ENCODE measurements at regions not wholly inside any gene's neighbourhood (a gene's known extent, or its start where the extent isn't known, plus 50 kb on each side); places are given as distances from the start of the nearest gene placed in this dataset.

- H3K27ac ChIP-seq (ENCODE audit: low read depth, low read length), result no peak overlapping the region
- no peaks in the 10 kb centered on the region for H3K36me3 ChIP-seq (ENCODE audit: control insufficient read depth in 5 of 5, insufficient read depth in 5 of 5, low read length in 5 of 5)
- H3K9ac ChIP-seq (ENCODE audit: low read length in 5 of 5), result no peak overlapping the region
- peaks cover 0 to 2% (median 0%) of the 10 kb centered on the region in 5 donors for H3K9me3 ChIP-seq (ENCODE audit: control insufficient read depth in 5 of 5, low read length in 5 of 5)
- H3K27me3 ChIP-seq (ENCODE audit: control insufficient read depth in 5 of 5, insufficient read depth in 4 of 5, low read length in 5 of 5), result no peaks in the 10 kb centered on the region
- H3K4me3 ChIP-seq (ENCODE audit: low read depth in 1 of 5, low read length in 5 of 5), result no peak overlapping the region
- H3K4me1 ChIP-seq (ENCODE audit: control insufficient read depth in 5 of 5, insufficient read depth in 5 of 5, low read length in 5 of 5), result peaks cover 0 to 12% (median 0%) of the 10 kb centered on the region in 5 donors
Measured at GRCh38 chr13:39875111-39875987, 219.9 kb downstream of the COG6 start.

DNA sequence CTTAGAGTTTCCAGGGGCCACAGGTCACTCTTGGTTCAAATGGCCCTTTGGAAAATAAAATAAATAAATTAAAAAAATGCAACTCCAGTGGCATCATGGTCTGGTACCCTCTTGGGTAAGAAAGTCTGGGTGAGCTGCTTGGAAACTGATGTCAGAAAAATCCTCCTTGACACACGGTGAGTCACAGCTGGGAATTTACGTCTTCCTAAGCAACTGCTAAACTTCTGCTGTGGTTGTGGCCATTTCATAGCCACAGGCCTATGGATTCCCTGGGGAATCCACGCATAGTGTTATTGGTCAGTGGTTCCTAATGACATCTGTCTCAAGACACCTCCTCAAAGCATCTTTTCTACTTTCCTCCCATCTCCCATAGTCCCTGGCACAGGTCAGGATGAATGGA is 220.8 kb downstream of the COG6 start:
- no peak overlapping the region for H3K9ac ChIP-seq (ENCODE audit: low read length in 5 of 5)
- no peaks in the 10 kb centered on the region for H3K36me3 ChIP-seq (ENCODE audit: control insufficient read depth in 5 of 5, insufficient read depth in 5 of 5, low read length in 5 of 5)
- H3K27me3 ChIP-seq (ENCODE audit: control insufficient read depth in 5 of 5, insufficient read depth in 4 of 5, low read length in 5 of 5), result no peaks in the 10 kb centered on the region
- no peak overlapping the region for H3K27ac ChIP-seq (ENCODE audit: low read depth, low read length)
- H3K4me1 ChIP-seq (ENCODE audit: control insufficient read depth in 5 of 5, insufficient read depth in 5 of 5, low read length in 5 of 5), result peaks cover 0 to 12% (median 0%) of the 10 kb centered on the region in 5 donors
- no peaks in the 10 kb centered on the region for H3K9me3 ChIP-seq (ENCODE audit: control insufficient read depth in 5 of 5, low read length in 5 of 5)
- H3K4me3 ChIP-seq (ENCODE audit: low read depth in 1 of 5, low read length in 5 of 5), result no peak overlapping the region

DNA sequence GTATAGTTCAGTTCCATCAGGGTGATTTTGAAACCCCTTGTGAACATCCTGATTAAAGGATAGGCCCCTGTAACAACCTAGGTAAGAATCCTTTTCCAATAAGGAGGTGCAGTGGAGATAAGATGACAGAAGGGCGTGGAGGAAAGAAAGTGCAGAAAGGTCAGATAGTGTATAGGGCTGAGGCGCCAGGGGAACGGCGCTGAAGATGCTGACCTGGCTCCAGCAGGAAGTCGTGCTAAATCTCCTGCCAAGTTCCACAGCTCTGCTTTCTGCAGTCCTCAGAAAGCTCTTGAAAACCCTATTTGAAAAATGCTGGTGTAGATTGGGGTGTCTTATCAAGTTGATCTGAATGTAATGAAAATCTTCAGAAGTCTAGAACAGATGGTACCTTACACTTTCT is 221.7 kb downstream of the COG6 start:
- H3K36me3 ChIP-seq (ENCODE audit: control insufficient read depth in 5 of 5, insufficient read depth in 5 of 5, low read length in 5 of 5), result no peaks in the 10 kb centered on the region
- peaks cover 0 to 12% (median 0%) of the 10 kb centered on the region in 5 donors for H3K4me1 ChIP-seq (ENCODE audit: control insufficient read depth in 5 of 5, insufficient read depth in 5 of 5, low read length in 5 of 5)
- H3K27me3 ChIP-seq (ENCODE audit: control insufficient read depth in 5 of 5, insufficient read depth in 4 of 5, low read length in 5 of 5), result no peaks in the 10 kb centered on the region

DNA sequence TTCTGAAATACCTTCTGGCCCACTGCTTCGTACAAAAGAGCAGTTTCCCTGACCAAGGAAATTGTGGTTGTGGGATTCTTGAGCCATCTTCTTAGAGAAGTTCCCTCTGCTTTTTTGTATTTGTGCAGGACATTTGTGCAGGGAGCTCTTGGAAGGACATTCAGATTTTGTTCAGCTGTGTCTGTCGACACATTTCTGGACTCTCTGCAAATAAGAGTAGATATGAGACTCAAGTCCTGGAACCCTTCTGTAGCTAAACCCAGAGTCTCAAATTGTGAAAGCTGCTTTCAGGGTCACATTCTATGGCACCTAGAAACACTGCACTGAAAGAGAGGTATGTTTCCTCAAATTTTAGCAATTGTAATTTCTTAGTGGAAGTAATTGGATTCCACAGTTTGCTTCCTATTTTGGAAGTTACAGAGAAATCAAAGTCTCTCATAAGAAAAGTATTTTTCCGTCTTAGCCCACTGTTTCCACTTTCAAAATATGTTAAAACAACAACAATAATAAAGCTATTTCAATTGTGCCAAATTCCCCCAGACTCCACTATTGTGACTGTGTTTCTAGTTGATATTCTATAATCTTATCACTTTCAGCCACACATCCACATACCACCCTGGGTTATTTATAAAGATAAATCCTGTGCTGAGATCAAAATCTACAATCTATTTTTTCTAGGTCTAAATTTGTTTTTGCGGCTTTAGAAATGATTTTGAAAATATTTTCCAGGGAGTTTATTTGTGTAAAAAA is 224.0 kb downstream of the COG6 start:
- Histone ChIP-seq H3K4me1 (ENCODE audit: control insufficient read depth in 5 of 5, insufficient read depth in 5 of 5, low read length in 5 of 5) (peaks cover 0 to 12% (median 0%) of the 10 kb centered on the region in 5 donors), H3K9me3 (ENCODE audit: control insufficient read depth in 5 of 5, low read length in 5 of 5) (peaks cover 4 to 12% (median 6%) of the 10 kb centered on the region in 5 donors), H3K27me3 (ENCODE audit: control insufficient read depth in 5 of 5, insufficient read depth in 4 of 5, low read length in 5 of 5) (no peaks in the 10 kb centered on the region), H3K4me3 (ENCODE audit: low read depth in 1 of 5, low read length in 5 of 5) (no peak overlapping the region), H3K9ac (ENCODE audit: low read length in 5 of 5) (no peak overlapping the region), H3K36me3 (ENCODE audit: control insufficient read depth in 5 of 5, insufficient read depth in 5 of 5, low read length in 5 of 5) (no peaks in the 10 kb centered on the region), H3K27ac (ENCODE audit: low read depth, low read length) (no peak overlapping the region)

More for the DNA sequence above, 221.7 kb downstream of the COG6 start:
- Histone ChIP-seq H3K9me3 (ENCODE audit: control insufficient read depth in 5 of 5, low read length in 5 of 5) (no peaks in the 10 kb centered on the region), H3K9ac (ENCODE audit: low read length in 5 of 5) (peak overlapping the region in 1 of 5 donors; percentile 24), H3K4me3 (ENCODE audit: low read depth in 1 of 5, low read length in 5 of 5) (no peak overlapping the region), H3K27ac (ENCODE audit: low read depth, low read length) (no peak overlapping the region)

DNA sequence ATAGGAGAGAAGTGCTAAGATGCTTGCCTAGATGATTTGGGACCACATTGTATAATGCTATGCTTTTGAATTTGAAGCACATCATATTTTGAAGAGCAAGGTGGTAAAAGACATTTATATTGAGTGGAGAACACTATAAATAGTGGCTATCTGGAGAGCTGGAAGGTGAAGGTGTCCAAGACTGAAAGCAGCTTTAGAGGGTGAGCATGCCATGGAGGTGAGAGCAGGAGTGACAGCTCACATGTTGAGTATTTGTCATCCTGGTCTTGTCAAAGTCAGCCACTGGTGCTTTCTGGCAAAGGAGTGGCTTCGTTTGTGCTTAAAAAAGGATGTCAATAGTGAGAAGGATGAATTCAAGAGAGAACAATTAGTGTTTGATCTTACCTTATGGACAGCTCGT is 225.9 kb downstream of the COG6 start:
- Histone ChIP-seq H3K4me3 (ENCODE audit: low read depth in 1 of 5, low read length in 5 of 5) (no peak overlapping the region), H3K9ac (ENCODE audit: low read length in 5 of 5) (no peak overlapping the region), H3K27ac (ENCODE audit: low read depth, low read length) (no peak overlapping the region), H3K36me3 (ENCODE audit: control insufficient read depth in 5 of 5, insufficient read depth in 5 of 5, low read length in 5 of 5) (no peaks in the 10 kb centered on the region), H3K9me3 (ENCODE audit: control insufficient read depth in 5 of 5, low read length in 5 of 5) (peaks cover 4 to 16% (median 12%) of the 10 kb centered on the region in 5 donors), H3K27me3 (ENCODE audit: control insufficient read depth in 5 of 5, insufficient read depth in 4 of 5, low read length in 5 of 5) (no peaks in the 10 kb centered on the region), H3K4me1 (ENCODE audit: control insufficient read depth in 5 of 5, insufficient read depth in 5 of 5, low read length in 5 of 5) (peaks cover 0 to 6% (median 0%) of the 10 kb centered on the region in 5 donors)

DNA sequence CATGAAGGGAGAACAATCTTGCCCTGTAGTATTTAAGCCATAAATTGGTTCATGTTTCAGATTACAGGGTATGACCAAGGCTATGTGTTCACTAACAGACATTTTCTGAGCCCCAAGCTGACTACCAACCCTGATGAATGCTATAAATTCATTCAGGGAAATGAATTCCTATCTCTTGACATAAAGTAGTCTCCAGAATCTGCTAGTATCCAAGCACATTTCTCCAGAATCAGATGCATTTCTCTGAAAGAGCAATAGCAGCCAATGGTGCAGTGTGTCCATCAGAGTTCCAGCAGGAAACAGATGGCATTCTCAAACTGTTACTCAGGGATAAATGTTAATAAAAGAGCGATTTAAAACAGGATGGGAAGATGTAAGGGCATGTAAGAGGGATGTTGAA is 226.4 kb downstream of the COG6 start:
- no peaks in the 10 kb centered on the region for H3K36me3 ChIP-seq (ENCODE audit: control insufficient read depth in 5 of 5, insufficient read depth in 5 of 5, low read length in 5 of 5)
- H3K27ac ChIP-seq (ENCODE audit: low read depth, low read length), result no peak overlapping the region
- H3K27me3 ChIP-seq (ENCODE audit: control insufficient read depth in 5 of 5, insufficient read depth in 4 of 5, low read length in 5 of 5), result no peaks in the 10 kb centered on the region
- H3K4me1 ChIP-seq (ENCODE audit: control insufficient read depth in 5 of 5, insufficient read depth in 5 of 5, low read length in 5 of 5), result peaks cover 0 to 6% (median 3%) of the 10 kb centered on the region in 5 donors
- H3K4me3 ChIP-seq (ENCODE audit: low read depth in 1 of 5, low read length in 5 of 5), result no peak overlapping the region
- H3K9ac ChIP-seq (ENCODE audit: low read length in 5 of 5), result no peak overlapping the region
- H3K9me3 ChIP-seq (ENCODE audit: control insufficient read depth in 5 of 5, low read length in 5 of 5), result peaks cover 4 to 16% (median 12%) of the 10 kb centered on the region in 5 donors

- Histone ChIP-seq H3K4me1 (ENCODE audit: control insufficient read depth in 5 of 5, insufficient read depth in 5 of 5, low read length in 5 of 5) (peaks cover 0 to 21% (median 6%) of the 10 kb centered on the region in 5 donors), H3K9me3 (ENCODE audit: control insufficient read depth in 5 of 5, low read length in 5 of 5) (peaks cover 4 to 16% (median 12%) of the 10 kb centered on the region in 5 donors), H3K4me3 (ENCODE audit: low read depth in 1 of 5, low read length in 5 of 5) (no peak overlapping the region), H3K9ac (ENCODE audit: low read length in 5 of 5) (no peak overlapping the region), H3K27ac (ENCODE audit: low read depth, low read length) (no peak overlapping the region), H3K27me3 (ENCODE audit: control insufficient read depth in 5 of 5, insufficient read depth in 4 of 5, low read length in 5 of 5) (no peaks in the 10 kb centered on the region), H3K36me3 (ENCODE audit: control insufficient read depth in 5 of 5, insufficient read depth in 5 of 5, low read length in 5 of 5) (no peaks in the 10 kb centered on the region)
Measured at GRCh38 chr13:39884166-39884565, 228.7 kb downstream of the COG6 start.

- no peak overlapping the region for H3K4me3 ChIP-seq (ENCODE audit: low read depth in 1 of 5, low read length in 5 of 5)
- H3K27ac ChIP-seq (ENCODE audit: low read depth, low read length), result no peak overlapping the region
- H3K4me1 ChIP-seq (ENCODE audit: control insufficient read depth in 5 of 5, insufficient read depth in 5 of 5, low read length in 5 of 5), result peaks cover 0 to 25% (median 14%) of the 10 kb centered on the region in 5 donors
- H3K9ac ChIP-seq (ENCODE audit: low read length in 5 of 5), result no peak overlapping the region
- H3K9me3 ChIP-seq (ENCODE audit: control insufficient read depth in 5 of 5, low read length in 5 of 5), result peaks cover 4 to 16% (median 12%) of the 10 kb centered on the region in 5 donors
- H3K27me3 ChIP-seq (ENCODE audit: control insufficient read depth in 5 of 5, insufficient read depth in 4 of 5, low read length in 5 of 5), result no peaks in the 10 kb centered on the region
- no peaks in the 10 kb centered on the region for H3K36me3 ChIP-seq (ENCODE audit: control insufficient read depth in 5 of 5, insufficient read depth in 5 of 5, low read length in 5 of 5)
Measured at GRCh38 chr13:39886336-39886735, 230.9 kb downstream of the COG6 start.

- no peak overlapping the region for H3K4me3 ChIP-seq (ENCODE audit: low read depth in 1 of 5, low read length in 5 of 5)
- peaks cover 4 to 16% (median 12%) of the 10 kb centered on the region in 5 donors for H3K9me3 ChIP-seq (ENCODE audit: control insufficient read depth in 5 of 5, low read length in 5 of 5)
- no peak overlapping the region for H3K27ac ChIP-seq (ENCODE audit: low read depth, low read length)
- H3K4me1 ChIP-seq (ENCODE audit: control insufficient read depth in 5 of 5, insufficient read depth in 5 of 5, low read length in 5 of 5), result peaks cover 0 to 25% (median 14%) of the 10 kb centered on the region in 5 donors
- no peaks in the 10 kb centered on the region for H3K27me3 ChIP-seq (ENCODE audit: control insufficient read depth in 5 of 5, insufficient read depth in 4 of 5, low read length in 5 of 5)
- H3K36me3 ChIP-seq (ENCODE audit: control insufficient read depth in 5 of 5, insufficient read depth in 5 of 5, low read length in 5 of 5), result no peaks in the 10 kb centered on the region
- H3K9ac ChIP-seq (ENCODE audit: low read length in 5 of 5), result no peak overlapping the region
Measured at GRCh38 chr13:39887387-39887786, 231.9 kb downstream of the COG6 start.

All from subcutaneous abdominal adipose tissue (tissue), 5 donors.